Endothelial cell of umbilical vein (primary cell): ENCODE measurements at regions not wholly inside any gene's neighbourhood (a gene's known extent, or its start where the extent isn't known, plus 50 kb on each side); places are given as distances from the start of the nearest gene placed in this dataset.
A peak's percentile ranks its signal among the peaks of the same experiment; 100 is the strongest.

Experiments used
- BruUV-seq: library from RNA; stranded (reverse); fragments of 400-500 nt; replicated peaks from 2 replicates; lab custom pipeline; 2021; lab: Mats Ljungman, UMichigan
- CTCF ChIA-PET: fragments of 300-600, 350-600 bp; sonication (Branson Sonifier 250); formaldehyde crosslinking; loops from one replicate; lab custom pipeline; 2021; ENCODE audit warnings: antibody characterized with exemption, inconsistent platforms; lab: Charles Lee
- POLR2A ChIA-PET: fragments of 300-600, 350-600 bp; sonication (Branson Sonifier 250); formaldehyde crosslinking; loops from one replicate; lab custom pipeline; 2021; ENCODE audit warnings: antibody characterized with exemption, inconsistent platforms; lab: Charles Lee
- DNase-seq: peaks from one replicate; pipeline ENCODE4 v3.0.0-alpha.2; 2011; ENCODE audit warnings: low read depth, low spot score
- FAIRE-seq: peaks from 2 replicates; lab custom pipeline; 2011; peaks lifted over from hg19 to GRCh38; lab: Jason Lieb, UNC
- H2AFZ ChIP-seq: 2 replicates; pipeline ENCODE4 v1.6.0; 2012; ENCODE audit warnings: low read depth, low read length, control low read depth, inconsistent platforms
- H3K27ac ChIP-seq: 2 replicates; pipeline ENCODE4 v1.5.1; 2011; ENCODE audit warnings: low read depth, mild to moderate bottlenecking, control low read depth, low read length, moderate library complexity; ENCODE audit not compliant: insufficient read depth
- H3K27me3 ChIP-seq, 2 experiments: 2 replicates each; pipeline versions ENCODE4 v1.6.0 to v1.6.1; 2011; ENCODE audit warnings: low read length in 2 of 2, mixed read lengths in 1 of 2; ENCODE audit not compliant: control insufficient read depth in 2 of 2, insufficient read depth in 2 of 2
- H3K36me3 ChIP-seq, 2 experiments: 2 replicates in 1 of 2; 3 replicates in 1 of 2; pipeline ENCODE4 v1.5.1; 2011; ENCODE audit warnings: low read length in 2 of 2, mild to moderate bottlenecking in 1 of 2, moderate library complexity in 1 of 2; ENCODE audit not compliant: control insufficient read depth in 2 of 2, insufficient read depth in 2 of 2; ENCODE audit errors: extremely low read depth in 1 of 2
- H3K4me1 ChIP-seq: 3 replicates; pipeline ENCODE4 v1.5.1; 2011; ENCODE audit warnings: mild to moderate bottlenecking, low read length; ENCODE audit not compliant: control insufficient read depth, insufficient read depth; ENCODE audit errors: extremely low read depth
- H3K4me2 ChIP-seq: 2 replicates; pipeline ENCODE4 v1.6.1; 2011; ENCODE audit warnings: low read length, control low read depth, mixed read lengths; ENCODE audit not compliant: insufficient read depth
- H3K4me3 ChIP-seq, 3 experiments: fragments of 200-600 bp in 1 of 3; sonication (generic), shearing (Covaris generic) in 1 of 3; replicated peaks in 1 of 3; 2 replicates each; pipeline ENCODE4 v1.5.1; 2011 to 2016; ENCODE audit warnings: control low read depth in 3 of 3, low read length in 3 of 3, mild to moderate bottlenecking in 2 of 3, inconsistent platforms in 1 of 3, low read depth in 1 of 3, moderate library complexity in 1 of 3; ENCODE audit not compliant: insufficient read depth in 1 of 3
- H3K79me2 ChIP-seq: 2 replicates; pipeline ENCODE4 v1.6.0; 2012; ENCODE audit warnings: low read length, inconsistent platforms; ENCODE audit not compliant: control insufficient read depth, insufficient read depth
- H3K9ac ChIP-seq: replicated peaks from 2 replicates; pipeline ENCODE3; 2011; ENCODE audit warnings: low read length, control low read depth; ENCODE audit not compliant: insufficient read depth; ENCODE audit errors: extremely low read depth
- H3K9me1 ChIP-seq: replicated peaks from 3 replicates; pipeline ENCODE4 v1.6.0; 2011; ENCODE audit warnings: mild to moderate bottlenecking, low read length; ENCODE audit not compliant: control insufficient read depth, insufficient read depth; ENCODE audit errors: extremely low read depth
- H3K9me3 ChIP-seq: replicated peaks from 2 replicates; pipeline ENCODE4 v1.5.1; 2012; ENCODE audit warnings: low read length, inconsistent platforms; ENCODE audit not compliant: control insufficient read depth, insufficient read depth
- H4K20me1 ChIP-seq: replicated peaks from 2 replicates; pipeline ENCODE3; 2011; ENCODE audit warnings: mild to moderate bottlenecking, low read length; ENCODE audit not compliant: control insufficient read depth, insufficient read depth; ENCODE audit errors: extremely low read depth
- EZH2 ChIP-seq: IDR thresholded peaks from 2 replicates; pipeline ENCODE4 v1.6.1; 2012; ENCODE audit warnings: borderline replicate concordance, low read depth, mild to moderate bottlenecking, moderate library complexity, low read length, inconsistent platforms; ENCODE audit not compliant: severe bottlenecking
- FOS ChIP-seq: IDR thresholded peaks from 2 replicates; pipeline ENCODE4 v1.6.1; 2011; ENCODE audit warnings: mild to moderate bottlenecking, low read length, moderate library complexity, borderline replicate concordance; ENCODE audit not compliant: insufficient read depth
- JUN ChIP-seq: IDR thresholded peaks from 2 replicates; pipeline ENCODE4 v1.6.1; 2011; ENCODE audit warnings: borderline replicate concordance, low read depth; ENCODE audit not compliant: insufficient read length, insufficient read depth
- POLR2A ChIP-seq: IDR thresholded peaks from 2 replicates; pipeline ENCODE4 v1.6.1; 2012; ENCODE audit warnings: low read depth, mild to moderate bottlenecking, control low read depth, low read length
- dilution Hi-C: fragments of 300-500 bp; cut with MboI; formaldehyde crosslinking; loops from one replicate; pipeline ENCODE4 v1.15.0; 2019; ENCODE audit warnings: low sequenced_read_pairs; ENCODE audit not compliant: extremely low pct_ligation_motif_present
- intact Hi-C: fragments of 100-400 bp; cut with micrococcal nuclease; formaldehyde crosslinking; loops from one replicate; pipeline ENCODE4 v1.10.0; 2022
- TF ChIP-seq, protein P1 (sequence below): IDR thresholded peaks from 2 replicates; pipeline ENCODE4 v1.6.1; 2011; ENCODE audit not compliant: insufficient read depth, insufficient read length
- TF ChIP-seq, protein P2 (sequence below), 2 donors: IDR thresholded peaks; 1 replicate in 1 of 2; 2 replicates in 1 of 2; pipeline ENCODE4 v1.5.1; 2011; ENCODE audit warnings: low read length in 2 of 2, mild to moderate bottlenecking in 2 of 2, moderate library complexity in 2 of 2, control low read depth in 1 of 2, inconsistent platforms in 1 of 2, low read depth in 1 of 2; ENCODE audit not compliant: insufficient read depth in 1 of 2; ENCODE audit errors: extremely low read depth in 1 of 2

DNA sequence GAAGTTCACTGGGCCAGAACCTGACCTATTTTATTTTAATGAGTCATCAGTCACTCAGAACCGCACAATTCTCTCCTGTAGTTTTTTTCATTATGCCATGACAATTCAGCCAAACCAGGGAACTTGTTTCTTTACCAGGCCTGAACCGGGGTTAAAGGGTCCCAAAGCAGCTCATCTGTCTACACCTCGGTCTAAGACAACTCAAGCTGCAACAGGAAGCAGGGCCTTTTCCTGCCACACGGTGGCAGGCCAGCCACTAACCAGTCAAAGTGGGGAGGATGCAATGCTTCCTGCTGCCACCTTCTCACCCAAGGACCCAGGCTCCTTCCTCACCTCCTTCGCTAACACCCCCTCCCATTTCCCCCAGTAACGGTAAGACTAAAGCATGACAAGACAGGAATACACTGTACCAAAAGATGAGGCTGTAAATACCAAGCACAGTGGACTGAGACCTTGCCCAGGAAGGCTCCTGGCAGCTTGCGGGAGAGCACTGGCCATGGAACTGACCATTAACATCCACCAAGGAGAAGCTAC, 56.7 kb upstream of the ACKR3 start:
- H3K9me1 ChIP-seq: no peaks in the 10 kb centered on the region
- ChIA-PET CTCF (interaction anchor here (0.6 to 3.5 kb wide), 31 partner anchors 9 to 560 kb away, joined by 3 to 53 read pairs (median 3); partner anchors contain the start of gene ACKR3), POLR2A (interaction anchor here (1.1 kb wide), 1 partner anchor 57 kb away, joined by 3 read pairs; the partner anchor contains the start of gene ACKR3)
- no peaks in the 10 kb centered on the region for H3K9me3 ChIP-seq
- no TSS peak for BruUV-seq
- DNase-seq (peak; percentile 42), FAIRE-seq (peak; percentile 33)
- TF ChIP-seq POLR2A (no peak), JUN (no peak)
- TF ChIP-seq, protein P1, sequence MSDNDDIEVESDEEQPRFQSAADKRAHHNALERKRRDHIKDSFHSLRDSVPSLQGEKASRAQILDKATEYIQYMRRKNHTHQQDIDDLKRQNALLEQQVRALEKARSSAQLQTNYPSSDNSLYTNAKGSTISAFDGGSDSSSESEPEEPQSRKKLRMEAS: no peak
- TF ChIP-seq, protein P2, sequence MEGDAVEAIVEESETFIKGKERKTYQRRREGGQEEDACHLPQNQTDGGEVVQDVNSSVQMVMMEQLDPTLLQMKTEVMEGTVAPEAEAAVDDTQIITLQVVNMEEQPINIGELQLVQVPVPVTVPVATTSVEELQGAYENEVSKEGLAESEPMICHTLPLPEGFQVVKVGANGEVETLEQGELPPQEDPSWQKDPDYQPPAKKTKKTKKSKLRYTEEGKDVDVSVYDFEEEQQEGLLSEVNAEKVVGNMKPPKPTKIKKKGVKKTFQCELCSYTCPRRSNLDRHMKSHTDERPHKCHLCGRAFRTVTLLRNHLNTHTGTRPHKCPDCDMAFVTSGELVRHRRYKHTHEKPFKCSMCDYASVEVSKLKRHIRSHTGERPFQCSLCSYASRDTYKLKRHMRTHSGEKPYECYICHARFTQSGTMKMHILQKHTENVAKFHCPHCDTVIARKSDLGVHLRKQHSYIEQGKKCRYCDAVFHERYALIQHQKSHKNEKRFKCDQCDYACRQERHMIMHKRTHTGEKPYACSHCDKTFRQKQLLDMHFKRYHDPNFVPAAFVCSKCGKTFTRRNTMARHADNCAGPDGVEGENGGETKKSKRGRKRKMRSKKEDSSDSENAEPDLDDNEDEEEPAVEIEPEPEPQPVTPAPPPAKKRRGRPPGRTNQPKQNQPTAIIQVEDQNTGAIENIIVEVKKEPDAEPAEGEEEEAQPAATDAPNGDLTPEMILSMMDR (IDR thresholded peaks at IDR 0.05; ENCODE audit: extremely low read depth in 1 of 2, insufficient read depth in 1 of 2, low read depth in 1 of 2, low read length in 2 of 2): peak; percentile 77 to 78
- dilution Hi-C loops (no loop called here), intact Hi-C loops (loop anchor here (1.0 to 5.0 kb wide), 5 partner anchors 56 to 547 kb away; partner anchors contain the start of gene ACKR3)
- H3K27me3 ChIP-seq: no peaks in the 10 kb centered on the region
- H3K4me1 ChIP-seq: peaks cover 18% of the 10 kb centered on the region
- no peaks in the 10 kb centered on the region for H4K20me1 ChIP-seq
- no peak overlapping the region for H3K4me2 ChIP-seq
- H3K79me2 ChIP-seq: no peaks in the 10 kb centered on the region
- H3K36me3 ChIP-seq: no peaks in the 10 kb centered on the region
- no peak overlapping the region for H3K4me3 ChIP-seq
- no peak overlapping the region for H3K9ac ChIP-seq
- no peak overlapping the region for H3K27ac ChIP-seq
- H2AFZ ChIP-seq: no peak overlapping the region

DNA sequence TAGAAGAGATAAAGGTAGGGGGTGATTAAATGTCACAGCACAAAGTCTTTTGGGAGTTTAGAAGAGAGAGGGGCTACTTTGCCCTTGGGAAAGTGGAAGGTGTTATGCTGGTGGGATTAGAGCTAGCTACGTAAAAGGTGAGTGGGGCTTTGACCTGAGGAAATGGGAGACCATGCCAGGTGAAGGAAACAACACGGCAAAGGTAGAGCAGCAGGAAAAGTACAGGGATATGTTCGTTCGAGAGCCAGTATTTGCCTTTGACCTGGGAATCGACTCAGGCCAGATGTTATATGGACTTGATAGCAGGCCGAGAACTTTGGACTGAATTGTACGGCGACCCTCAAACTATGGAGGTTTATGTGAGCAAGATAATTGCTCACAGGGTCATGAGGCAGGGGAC, 55.7 kb upstream of the ACKR3 start:
- H3K4me3 ChIP-seq: no peak overlapping the region
- no peaks in the 10 kb centered on the region for H3K9me3 ChIP-seq
- ChIA-PET POLR2A (interaction anchor here (1.1 kb wide), 1 partner anchor 56 kb away, joined by 3 read pairs; the partner anchor contains the start of gene ACKR3), CTCF (interaction anchor here (0.8 to 3.5 kb wide), 16 partner anchors 10 to 555 kb away, joined by 3 to 53 read pairs (median 4); partner anchors contain the start of gene ACKR3)
- no peak for TF ChIP-seq FOS
- TF ChIP-seq POLR2A: no peak
- TF ChIP-seq EZH2: no peak
- intact Hi-C loops: loop anchor here (1.0 to 5.0 kb wide), 5 partner anchors 55 to 546 kb away; partner anchors contain the start of gene ACKR3
- dilution Hi-C loops: no loop called here
- no peak for DNase-seq
- no peak overlapping the region for H3K27ac ChIP-seq
- no peaks in the 10 kb centered on the region for H3K79me2 ChIP-seq
- FAIRE-seq: no peak
- no peak overlapping the region for H2AFZ ChIP-seq
- BruUV-seq: no TSS peak
- H3K4me2 ChIP-seq: no peak overlapping the region
- no peaks in the 10 kb centered on the region for H3K9me1 ChIP-seq
- peaks cover 13% of the 10 kb centered on the region for H3K4me1 ChIP-seq
- no peaks in the 10 kb centered on the region for H3K36me3 ChIP-seq
- no peak overlapping the region for H3K9ac ChIP-seq
- H4K20me1 ChIP-seq: no peaks in the 10 kb centered on the region
- H3K27me3 ChIP-seq: no peaks in the 10 kb centered on the region
